ENCODE measurements at regions not wholly inside any gene's neighbourhood (a gene's known extent, or its start where the extent isn't known, plus 50 kb on each side); places are given as distances from the start of the nearest gene placed in this dataset.
A peak's percentile ranks its signal among the peaks of the same experiment; 100 is the strongest.

DNA sequence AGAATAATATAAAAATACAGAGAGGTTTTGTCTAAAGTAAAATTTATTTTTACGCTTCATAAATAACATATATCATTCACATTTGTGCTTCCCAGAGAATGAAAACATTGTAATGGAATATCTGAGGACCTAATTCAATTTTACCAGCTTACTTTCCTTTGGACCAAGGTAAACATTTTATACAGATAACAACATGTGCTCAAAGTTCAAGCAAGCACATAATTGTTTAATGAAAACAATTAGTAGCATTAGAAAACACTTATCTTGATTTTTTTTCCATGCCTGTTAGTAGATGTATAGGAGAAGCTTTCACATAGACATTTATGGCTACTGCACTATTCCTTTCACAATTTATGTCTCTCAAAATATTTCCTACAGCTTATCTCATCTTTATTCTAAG, 400.0 kb downstream of the ZIC1 start:
- Histone ChIP-seq H3K36me3 (ENCODE audit: control insufficient read depth in 5 of 5, insufficient read depth in 5 of 5, low read length in 5 of 5) (no peaks in the 10 kb centered on the region), H3K9me3 (ENCODE audit: control insufficient read depth in 5 of 5, low read length in 5 of 5) (no peaks in the 10 kb centered on the region), H3K27ac (ENCODE audit: low read depth, low read length) (no peak overlapping the region), H3K27me3 (ENCODE audit: control insufficient read depth in 5 of 5, insufficient read depth in 4 of 5, low read length in 5 of 5) (no peaks in the 10 kb centered on the region), H3K4me3 (ENCODE audit: low read depth in 1 of 5, low read length in 5 of 5) (no peak overlapping the region), H3K9ac (ENCODE audit: low read length in 5 of 5) (no peak overlapping the region), H3K4me1 (ENCODE audit: control insufficient read depth in 5 of 5, insufficient read depth in 5 of 5, low read length in 5 of 5) (no peaks in the 10 kb centered on the region)

DNA sequence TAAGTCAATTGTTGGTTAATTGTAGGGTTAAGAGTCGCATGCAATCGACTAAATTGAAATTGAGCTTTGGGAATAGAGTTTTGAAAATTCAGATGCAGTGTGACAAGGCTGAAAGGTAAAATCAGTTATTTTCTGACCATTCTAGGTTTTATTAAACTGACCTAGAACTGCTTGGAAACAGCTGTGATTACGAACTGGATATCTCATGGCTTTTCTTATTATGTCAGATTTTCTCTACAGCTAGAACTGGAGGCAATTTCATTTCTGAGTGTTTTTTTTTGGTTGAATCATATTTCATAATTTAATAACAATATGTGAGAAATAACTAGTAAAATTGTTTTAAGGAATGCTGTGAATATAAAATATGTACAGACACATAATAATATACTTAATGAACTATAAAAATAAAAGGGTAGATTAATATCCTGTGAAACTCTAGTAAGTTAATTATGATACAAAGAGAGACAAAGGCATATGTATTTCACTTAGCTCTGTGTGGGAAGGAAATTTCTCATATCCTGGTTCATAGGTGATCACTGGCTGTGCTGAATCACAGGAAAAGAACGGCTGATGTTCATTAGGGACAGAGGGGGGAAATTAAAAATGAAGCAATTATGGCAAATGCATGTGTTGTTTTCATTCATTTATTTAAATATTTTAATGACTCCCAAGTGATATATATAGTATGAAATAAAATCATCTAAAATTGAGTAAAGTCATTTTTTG, 403.2 kb downstream of the ZIC1 start:
- Histone ChIP-seq H3K4me3 (ENCODE audit: low read depth in 1 of 5, low read length in 5 of 5) (no peak overlapping the region), H3K27me3 (ENCODE audit: control insufficient read depth in 5 of 5, insufficient read depth in 4 of 5, low read length in 5 of 5) (no peaks in the 10 kb centered on the region)

DNA sequence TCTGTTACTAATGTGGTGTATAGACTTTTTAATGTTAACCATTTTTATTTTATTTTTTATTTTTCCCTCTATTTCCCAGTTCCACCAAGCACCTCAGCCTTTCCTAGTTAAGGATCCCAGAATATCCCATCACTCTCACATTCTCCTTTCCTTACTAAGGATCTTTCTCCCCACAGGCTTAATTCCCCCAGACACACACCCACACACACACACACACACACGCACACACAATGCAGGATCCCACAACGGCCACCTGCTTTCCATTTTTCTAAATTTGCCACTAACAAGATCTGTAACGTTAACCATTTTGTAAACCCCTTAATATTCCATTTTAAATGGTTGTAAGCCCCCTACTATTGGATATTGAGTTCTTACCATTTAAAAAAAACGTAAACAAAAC, 404.1 kb downstream of the ZIC1 start:
- Histone ChIP-seq H3K27ac (ENCODE audit: low read depth, low read length) (peak overlapping the region; percentile 1), H3K9ac (ENCODE audit: low read length in 5 of 5) (no peak overlapping the region), H3K36me3 (ENCODE audit: control insufficient read depth in 5 of 5, insufficient read depth in 5 of 5, low read length in 5 of 5) (no peaks in the 10 kb centered on the region), H3K27me3 (ENCODE audit: control insufficient read depth in 5 of 5, insufficient read depth in 4 of 5, low read length in 5 of 5) (no peaks in the 10 kb centered on the region), H3K4me1 (ENCODE audit: control insufficient read depth in 5 of 5, insufficient read depth in 5 of 5, low read length in 5 of 5) (peaks cover 0 to 7% (median 0%) of the 10 kb centered on the region in 5 donors), H3K9me3 (ENCODE audit: control insufficient read depth in 5 of 5, low read length in 5 of 5) (no peaks in the 10 kb centered on the region), H3K4me3 (ENCODE audit: low read depth in 1 of 5, low read length in 5 of 5) (no peak overlapping the region)

More for the DNA sequence above, 403.2 kb downstream of the ZIC1 start:
- Histone ChIP-seq H3K27ac (ENCODE audit: low read depth, low read length) (peak overlapping the region; percentile 1), H3K9ac (ENCODE audit: low read length in 5 of 5) (no peak overlapping the region), H3K9me3 (ENCODE audit: control insufficient read depth in 5 of 5, low read length in 5 of 5) (no peaks in the 10 kb centered on the region), H3K4me1 (ENCODE audit: control insufficient read depth in 5 of 5, insufficient read depth in 5 of 5, low read length in 5 of 5) (peaks cover 0 to 7% (median 0%) of the 10 kb centered on the region in 5 donors), H3K36me3 (ENCODE audit: control insufficient read depth in 5 of 5, insufficient read depth in 5 of 5, low read length in 5 of 5) (no peaks in the 10 kb centered on the region)

DNA sequence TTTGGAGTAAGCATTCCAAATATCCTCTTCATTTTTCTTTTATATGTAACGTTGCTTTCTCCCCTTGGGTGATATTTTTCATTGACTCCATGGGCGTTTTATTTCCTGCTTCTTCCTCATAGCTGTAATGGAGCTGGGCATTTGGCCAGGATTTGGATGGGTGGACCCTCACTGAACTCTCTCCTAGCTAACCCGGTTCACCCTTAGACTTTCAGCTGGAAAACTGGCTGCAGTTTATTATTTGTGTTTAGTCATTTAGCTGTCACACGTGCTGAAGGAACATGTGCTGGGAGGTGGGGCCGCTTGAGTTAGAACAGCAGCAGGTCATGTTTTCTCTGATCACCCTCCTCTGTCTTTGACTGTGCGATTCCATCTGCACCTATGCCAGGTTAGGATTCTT, 407.6 kb downstream of the ZIC1 start:
- Histone ChIP-seq H3K4me1 (ENCODE audit: control insufficient read depth in 5 of 5, insufficient read depth in 5 of 5, low read length in 5 of 5) (peaks cover 0 to 7% (median 0%) of the 10 kb centered on the region in 5 donors), H3K36me3 (ENCODE audit: control insufficient read depth in 5 of 5, insufficient read depth in 5 of 5, low read length in 5 of 5) (no peaks in the 10 kb centered on the region), H3K27ac (ENCODE audit: low read depth, low read length) (no peak overlapping the region), H3K27me3 (ENCODE audit: control insufficient read depth in 5 of 5, insufficient read depth in 4 of 5, low read length in 5 of 5) (no peaks in the 10 kb centered on the region), H3K4me3 (ENCODE audit: low read depth in 1 of 5, low read length in 5 of 5) (no peak overlapping the region), H3K9ac (ENCODE audit: low read length in 5 of 5) (no peak overlapping the region), H3K9me3 (ENCODE audit: control insufficient read depth in 5 of 5, low read length in 5 of 5) (no peaks in the 10 kb centered on the region)

DNA sequence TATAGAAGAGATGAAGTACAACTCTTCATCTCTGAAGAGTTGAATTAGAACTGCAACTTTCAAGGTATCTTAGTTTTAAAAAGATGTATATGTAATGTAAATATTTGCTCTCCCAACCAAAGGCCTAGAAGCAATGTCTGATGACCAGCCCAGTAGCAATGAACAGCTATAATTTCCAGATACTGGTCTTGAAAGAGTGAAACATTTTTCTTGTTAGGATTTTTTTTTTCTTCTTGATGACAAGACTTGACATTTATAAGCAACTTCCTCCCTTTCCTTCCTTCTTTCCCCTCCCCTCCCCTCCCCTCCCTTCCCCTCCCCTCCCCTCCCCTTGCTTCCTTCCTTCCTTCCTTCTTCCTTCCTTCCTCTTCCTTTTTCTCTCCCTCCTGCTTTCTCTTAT, 423.4 kb downstream of the ZIC1 start:
- no peaks in the 10 kb centered on the region for H3K4me1 ChIP-seq (ENCODE audit: control insufficient read depth in 5 of 5, insufficient read depth in 5 of 5, low read length in 5 of 5)
- no peaks in the 10 kb centered on the region for H3K9me3 ChIP-seq (ENCODE audit: control insufficient read depth in 5 of 5, low read length in 5 of 5)
- H3K4me3 ChIP-seq (ENCODE audit: low read depth in 1 of 5, low read length in 5 of 5): no peak overlapping the region
- H3K9ac ChIP-seq (ENCODE audit: low read length in 5 of 5): no peak overlapping the region
- H3K27ac ChIP-seq (ENCODE audit: low read depth, low read length): no peak overlapping the region
- H3K27me3 ChIP-seq (ENCODE audit: control insufficient read depth in 5 of 5, insufficient read depth in 4 of 5, low read length in 5 of 5): no peaks in the 10 kb centered on the region
- H3K36me3 ChIP-seq (ENCODE audit: control insufficient read depth in 5 of 5, insufficient read depth in 5 of 5, low read length in 5 of 5): no peaks in the 10 kb centered on the region

DNA sequence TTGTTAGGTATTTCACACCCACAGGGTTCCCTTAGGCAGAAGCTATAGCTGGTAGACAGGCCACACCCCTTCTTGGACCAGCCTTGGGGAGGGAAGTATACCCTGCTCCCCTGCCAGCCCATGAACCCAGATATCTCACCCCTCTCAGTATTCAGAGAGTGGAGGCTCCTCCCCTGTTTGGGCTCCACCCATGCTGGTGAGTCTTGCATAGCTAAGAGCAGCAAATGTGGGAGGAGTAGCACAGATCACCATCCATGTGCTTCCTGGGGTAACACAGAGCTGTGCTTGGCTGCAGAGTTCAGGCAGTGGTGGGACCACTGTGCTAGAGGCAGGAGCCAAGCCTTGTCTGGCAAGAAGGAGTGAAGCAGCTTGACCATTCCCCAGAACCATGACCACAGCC, 427.2 kb downstream of the ZIC1 start:
- Histone ChIP-seq H3K27ac (ENCODE audit: low read depth, low read length) (no peak overlapping the region), H3K4me1 (ENCODE audit: control insufficient read depth in 5 of 5, insufficient read depth in 5 of 5, low read length in 5 of 5) (no peaks in the 10 kb centered on the region), H3K9ac (ENCODE audit: low read length in 5 of 5) (no peak overlapping the region), H3K27me3 (ENCODE audit: control insufficient read depth in 5 of 5, insufficient read depth in 4 of 5, low read length in 5 of 5) (no peaks in the 10 kb centered on the region), H3K9me3 (ENCODE audit: control insufficient read depth in 5 of 5, low read length in 5 of 5) (no peaks in the 10 kb centered on the region), H3K4me3 (ENCODE audit: low read depth in 1 of 5, low read length in 5 of 5) (no peak overlapping the region), H3K36me3 (ENCODE audit: control insufficient read depth in 5 of 5, insufficient read depth in 5 of 5, low read length in 5 of 5) (no peaks in the 10 kb centered on the region)

DNA sequence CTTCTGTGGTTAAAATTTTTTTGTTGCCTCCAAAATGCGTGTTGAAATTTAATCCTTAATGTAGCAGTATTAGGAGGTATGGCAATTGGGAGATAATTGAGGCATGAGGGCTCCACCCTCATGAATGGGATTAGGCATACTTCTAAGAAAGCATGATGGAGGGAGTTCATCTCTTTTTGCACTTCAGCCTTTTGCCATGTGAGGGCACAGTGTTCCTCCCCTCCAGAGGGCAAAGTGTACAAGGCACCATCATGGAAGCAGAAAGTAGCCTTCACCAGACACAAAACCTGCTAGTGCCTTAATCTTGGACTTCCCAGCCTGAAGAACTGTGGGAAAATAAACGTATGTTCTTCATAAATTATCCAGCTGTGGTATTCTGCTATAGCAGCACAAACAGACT, 429.5 kb downstream of the ZIC1 start:
- no peaks in the 10 kb centered on the region for H3K36me3 ChIP-seq (ENCODE audit: control insufficient read depth in 5 of 5, insufficient read depth in 5 of 5, low read length in 5 of 5)
- no peak overlapping the region for H3K27ac ChIP-seq (ENCODE audit: low read depth, low read length)
- no peak overlapping the region for H3K4me3 ChIP-seq (ENCODE audit: low read depth in 1 of 5, low read length in 5 of 5)
- H3K4me1 ChIP-seq (ENCODE audit: control insufficient read depth in 5 of 5, insufficient read depth in 5 of 5, low read length in 5 of 5): no peaks in the 10 kb centered on the region
- H3K27me3 ChIP-seq (ENCODE audit: control insufficient read depth in 5 of 5, insufficient read depth in 4 of 5, low read length in 5 of 5): no peaks in the 10 kb centered on the region
- H3K9ac ChIP-seq (ENCODE audit: low read length in 5 of 5): no peak overlapping the region
- H3K9me3 ChIP-seq (ENCODE audit: control insufficient read depth in 5 of 5, low read length in 5 of 5): no peaks in the 10 kb centered on the region

DNA sequence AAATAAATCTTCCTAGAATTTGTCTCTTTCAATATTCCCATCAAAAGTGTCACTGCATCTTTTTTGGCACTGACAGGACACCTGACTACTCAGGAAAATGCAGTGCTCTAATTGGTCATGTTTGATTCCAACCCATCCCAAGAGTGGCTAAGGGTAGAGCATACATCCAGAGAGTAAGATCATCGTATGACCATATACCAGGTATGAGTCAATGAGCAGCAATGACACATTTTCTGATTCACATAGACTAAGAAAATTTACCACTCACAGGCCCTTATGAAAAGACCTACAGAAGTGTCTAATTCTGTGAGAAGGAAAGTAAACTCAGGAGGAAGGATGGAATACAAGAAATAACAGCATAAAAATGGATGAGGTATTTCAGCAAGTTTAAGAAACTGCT, 434.2 kb downstream of the ZIC1 start:
- H3K27ac ChIP-seq (ENCODE audit: low read depth, low read length): no peak overlapping the region
- H3K9ac ChIP-seq (ENCODE audit: low read length in 5 of 5): no peak overlapping the region
- H3K9me3 ChIP-seq (ENCODE audit: control insufficient read depth in 5 of 5, low read length in 5 of 5): no peaks in the 10 kb centered on the region
- no peaks in the 10 kb centered on the region for H3K36me3 ChIP-seq (ENCODE audit: control insufficient read depth in 5 of 5, insufficient read depth in 5 of 5, low read length in 5 of 5)
- no peak overlapping the region for H3K4me3 ChIP-seq (ENCODE audit: low read depth in 1 of 5, low read length in 5 of 5)
- H3K4me1 ChIP-seq (ENCODE audit: control insufficient read depth in 5 of 5, insufficient read depth in 5 of 5, low read length in 5 of 5): no peaks in the 10 kb centered on the region
- H3K27me3 ChIP-seq (ENCODE audit: control insufficient read depth in 5 of 5, insufficient read depth in 4 of 5, low read length in 5 of 5): no peaks in the 10 kb centered on the region

DNA sequence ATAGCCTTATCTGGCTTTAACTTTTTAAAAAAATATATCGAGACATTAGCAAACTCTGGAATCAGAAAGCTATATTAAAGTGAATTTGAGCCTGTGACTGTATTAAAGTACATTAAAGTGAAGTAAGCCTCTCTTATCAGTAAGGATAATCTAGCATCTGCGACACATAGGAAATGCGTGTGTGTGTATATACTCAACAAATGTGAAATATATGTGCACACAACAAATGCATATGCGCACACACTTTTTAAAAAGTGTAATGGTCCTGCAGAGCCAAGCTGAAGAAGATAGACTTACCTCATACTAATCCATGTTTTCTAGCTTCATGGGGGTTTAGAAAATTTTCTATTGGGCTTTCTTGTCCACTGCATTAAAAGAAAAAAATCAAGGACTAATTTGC, 437.1 kb downstream of the ZIC1 start:
- Histone ChIP-seq H3K27me3 (ENCODE audit: control insufficient read depth in 5 of 5, insufficient read depth in 4 of 5, low read length in 5 of 5) (no peaks in the 10 kb centered on the region), H3K27ac (ENCODE audit: low read depth, low read length) (no peak overlapping the region), H3K9me3 (ENCODE audit: control insufficient read depth in 5 of 5, low read length in 5 of 5) (no peaks in the 10 kb centered on the region), H3K4me1 (ENCODE audit: control insufficient read depth in 5 of 5, insufficient read depth in 5 of 5, low read length in 5 of 5) (no peaks in the 10 kb centered on the region), H3K36me3 (ENCODE audit: control insufficient read depth in 5 of 5, insufficient read depth in 5 of 5, low read length in 5 of 5) (no peaks in the 10 kb centered on the region), H3K9ac (ENCODE audit: low read length in 5 of 5) (no peak overlapping the region), H3K4me3 (ENCODE audit: low read depth in 1 of 5, low read length in 5 of 5) (no peak overlapping the region)

DNA sequence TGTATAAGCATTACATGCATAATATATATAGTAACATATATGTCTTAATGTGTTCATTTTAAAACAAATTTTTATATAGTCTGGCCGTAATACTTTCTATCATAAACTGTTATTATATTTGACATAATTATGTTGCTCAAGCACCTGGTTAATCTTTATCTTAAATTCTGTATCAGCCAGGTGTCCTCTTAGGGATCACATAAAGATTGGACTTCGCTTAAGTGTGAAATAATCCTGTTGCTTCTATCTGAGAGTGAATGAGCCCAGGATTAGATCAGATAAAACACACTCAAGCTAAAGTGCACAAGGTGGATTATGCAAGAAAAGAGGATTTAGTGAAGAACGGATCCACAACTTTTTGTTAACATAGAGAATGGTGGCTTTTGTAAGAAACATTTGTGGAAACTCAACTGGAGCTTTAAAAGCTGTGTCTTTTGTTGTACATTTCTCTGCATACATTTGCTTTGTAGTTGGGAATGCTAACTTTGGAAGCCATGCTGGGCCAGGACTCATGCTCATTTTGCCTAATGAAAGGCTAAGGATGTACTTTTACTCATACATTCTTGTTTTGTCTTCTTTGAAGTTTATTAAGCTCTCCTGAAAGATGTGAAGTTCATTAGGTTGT, 437.8 kb downstream of the ZIC1 start:
- Histone ChIP-seq H3K27me3 (ENCODE audit: control insufficient read depth in 5 of 5, insufficient read depth in 4 of 5, low read length in 5 of 5) (no peaks in the 10 kb centered on the region), H3K9me3 (ENCODE audit: control insufficient read depth in 5 of 5, low read length in 5 of 5) (no peaks in the 10 kb centered on the region), H3K36me3 (ENCODE audit: control insufficient read depth in 5 of 5, insufficient read depth in 5 of 5, low read length in 5 of 5) (no peaks in the 10 kb centered on the region), H3K4me3 (ENCODE audit: low read depth in 1 of 5, low read length in 5 of 5) (no peak overlapping the region), H3K9ac (ENCODE audit: low read length in 5 of 5) (no peak overlapping the region), H3K27ac (ENCODE audit: low read depth, low read length) (no peak overlapping the region), H3K4me1 (ENCODE audit: control insufficient read depth in 5 of 5, insufficient read depth in 5 of 5, low read length in 5 of 5) (no peaks in the 10 kb centered on the region)
